Lower lobe of right lung (tissue), 2 donors: ENCODE measurements at regions not wholly inside any gene's neighbourhood (a gene's known extent, or its start where the extent isn't known, plus 50 kb on each side); places are given as distances from the start of the nearest gene placed in this dataset.

Experiments used
- ATAC-seq, 2 donors: fragments of 200-7000 bp; cut with Tn5 transposase; one replicate each; pipeline ENCODE4 v1.9.1; 2020 to 2022; ENCODE audit warnings: mild to moderate bottlenecking in 2 of 2, moderate library complexity in 2 of 2
- DNase-seq: peaks from one replicate; pipeline ENCODE4 v3.0.0-alpha.2; 2020
- H3K27ac ChIP-seq: fragments of 200-600 bp; one replicate; pipeline ENCODE4 v1.8.0; 2022
- H3K27me3 ChIP-seq: fragments of 200-600 bp; one replicate; pipeline ENCODE4 v1.8.0; 2022; ENCODE audit warnings: low read depth
- H3K36me3 ChIP-seq: fragments of 200-600 bp; one replicate; pipeline ENCODE4 v1.8.0; 2022; ENCODE audit warnings: mild to moderate bottlenecking
- H3K4me1 ChIP-seq: fragments of 200-600 bp; one replicate; pipeline ENCODE4 v1.8.0; 2022
- H3K4me3 ChIP-seq: fragments of 200-600 bp; one replicate; pipeline ENCODE4 v1.8.0; 2022; ENCODE audit warnings: mild to moderate bottlenecking
- H3K9me3 ChIP-seq: fragments of 200-600 bp; one replicate; pipeline ENCODE4 v1.8.0; 2022
- CTCF ChIP-seq: fragments of 200-600 bp; IDR thresholded peaks from one replicate; pipeline ENCODE4 v1.8.0; 2022; ENCODE audit warnings: antibody characterized with exemption, mild to moderate bottlenecking
- intact Hi-C: fragments of 100-400 bp; cut with DNase I; formaldehyde crosslinking; loops from one replicate; pipeline ENCODE4 v1.11.0; 2022
- donor health status: DM: no; HTN: yes; CAD: no; lungs with severe emphysema.

DNA sequence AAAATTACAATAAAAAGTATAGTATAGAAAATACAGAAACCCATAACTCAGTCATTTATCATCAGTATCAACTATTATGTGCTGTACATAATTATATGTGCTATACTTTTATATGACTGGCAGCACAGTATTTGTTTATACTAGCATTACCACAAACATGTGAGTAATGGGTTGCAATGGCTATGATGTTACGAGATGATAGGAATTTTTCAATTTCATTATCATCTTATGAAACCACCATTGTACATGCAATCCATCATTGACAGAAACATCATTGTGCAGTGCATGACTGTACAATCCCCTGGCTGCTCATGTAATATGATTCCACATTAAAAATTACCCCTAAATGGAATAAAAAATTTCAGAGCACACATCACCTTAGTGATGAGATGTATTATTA is 55.7 kb upstream of the TMEM229A start:
- no peak overlapping the region for H3K4me3 ChIP-seq
- ATAC-seq (no peak), DNase-seq (no peak)
- no peak overlapping the region for H3K27ac ChIP-seq
- TF ChIP-seq CTCF, result no peak
- no peaks in the 10 kb centered on the region for H3K4me1 ChIP-seq
- no peaks in the 10 kb centered on the region for H3K36me3 ChIP-seq
- H3K27me3 ChIP-seq, result no peaks in the 10 kb centered on the region
- H3K9me3 ChIP-seq, result no peaks in the 10 kb centered on the region
- intact Hi-C loops, result no loop called here

DNA sequence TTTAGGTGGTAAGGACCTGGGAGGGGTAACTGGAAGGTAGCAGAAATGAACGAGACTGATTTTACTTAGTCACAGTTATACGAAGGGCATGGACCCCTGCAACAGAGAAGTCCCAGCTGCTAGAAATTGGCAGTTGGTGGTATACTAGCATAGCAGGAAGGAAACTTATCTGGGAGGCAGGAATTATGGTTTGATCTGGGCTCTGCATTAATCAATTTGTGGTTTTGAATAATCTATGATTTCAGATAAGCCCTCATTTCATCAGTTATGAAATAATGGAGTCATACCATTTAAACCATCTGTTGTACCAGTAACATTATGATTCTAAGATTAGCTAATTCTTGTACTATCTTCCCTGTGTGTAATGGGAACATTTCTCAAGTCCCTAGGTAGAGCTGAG is 54.0 kb upstream of the TMEM229A start:
- H3K36me3 ChIP-seq, result no peaks in the 10 kb centered on the region
- no peak overlapping the region for H3K4me3 ChIP-seq
- ATAC-seq (no peak), DNase-seq (no peak)
- no peak for TF ChIP-seq CTCF
- no peaks in the 10 kb centered on the region for H3K4me1 ChIP-seq
- no peak overlapping the region for H3K27ac ChIP-seq
- H3K27me3 ChIP-seq, result no peaks in the 10 kb centered on the region
- no peaks in the 10 kb centered on the region for H3K9me3 ChIP-seq
- intact Hi-C loops, result no loop called here

DNA sequence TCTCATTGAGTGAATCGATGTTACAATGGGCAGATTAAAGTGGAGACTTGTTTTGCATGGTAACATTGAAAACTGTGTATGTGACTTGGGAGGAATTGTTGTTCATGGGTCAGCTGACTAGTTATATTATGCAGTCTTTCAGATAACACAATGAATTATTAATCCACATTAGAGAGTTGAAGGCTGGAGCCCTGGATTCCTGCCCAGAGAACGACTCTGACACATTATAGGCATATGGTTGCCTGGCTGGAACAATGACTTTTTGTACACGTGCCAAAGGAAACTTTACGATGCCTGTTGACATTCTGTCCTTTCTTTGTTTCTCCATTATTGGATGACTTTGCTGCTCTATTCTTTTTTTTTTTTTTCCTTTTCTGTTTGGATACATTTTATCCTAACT is 52.3 kb upstream of the TMEM229A start:
- Histone ChIP-seq H3K4me1 (no peaks in the 10 kb centered on the region), H3K27ac (no peak overlapping the region), H3K36me3 (no peaks in the 10 kb centered on the region), H3K9me3 (no peaks in the 10 kb centered on the region), H3K27me3 (no peaks in the 10 kb centered on the region), H3K4me3 (no peak overlapping the region)
- DNase-seq (no peak), ATAC-seq (no peak)
- no peak for TF ChIP-seq CTCF
- intact Hi-C loops, result no loop called here

DNA sequence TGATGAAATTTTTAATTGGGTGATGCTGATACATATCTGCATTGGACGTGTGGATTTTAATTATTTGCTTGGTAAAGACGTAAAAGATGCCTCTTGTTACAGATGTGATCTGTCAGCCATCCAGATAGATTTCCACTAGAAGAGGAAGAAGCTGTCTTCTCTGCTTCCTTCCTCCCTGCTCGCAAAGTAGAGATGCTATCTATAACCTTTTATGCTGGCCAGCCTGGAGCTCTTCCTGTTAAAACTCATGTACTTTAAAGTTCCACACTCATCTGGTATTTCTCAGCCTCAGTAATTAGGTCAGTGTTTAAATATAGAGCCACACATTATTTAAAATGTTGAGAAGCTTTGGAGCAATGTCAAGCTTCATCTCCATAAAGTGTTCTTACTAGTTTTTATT is 51.2 kb upstream of the TMEM229A start:
- no peak for TF ChIP-seq CTCF
- intact Hi-C loops, result no loop called here
- no peak overlapping the region for H3K4me3 ChIP-seq
- H3K27me3 ChIP-seq, result no peaks in the 10 kb centered on the region
- ATAC-seq (no peak), DNase-seq (no peak)
- no peaks in the 10 kb centered on the region for H3K36me3 ChIP-seq
- H3K4me1 ChIP-seq, result no peaks in the 10 kb centered on the region
- no peak overlapping the region for H3K27ac ChIP-seq
- H3K9me3 ChIP-seq, result no peaks in the 10 kb centered on the region
